NCI-H510A treated with DMSO at 0.1 percent for 48 hours (cell line): ENCODE measurements at regions not wholly inside any gene's neighbourhood (a gene's known extent, or its start where the extent isn't known, plus 50 kb on each side); places are given as distances from the start of the nearest gene placed in this dataset.
"Not testable (repeated sequence)": the region's sequence is repeated elsewhere in the genome, so short reads cannot be mapped to it uniquely, and the experiment has no call there.

Source experiments
- DNase-seq: peaks from one replicate; lab custom pipeline; 2025; lab: John Stamatoyannopoulos, UW

DNA sequence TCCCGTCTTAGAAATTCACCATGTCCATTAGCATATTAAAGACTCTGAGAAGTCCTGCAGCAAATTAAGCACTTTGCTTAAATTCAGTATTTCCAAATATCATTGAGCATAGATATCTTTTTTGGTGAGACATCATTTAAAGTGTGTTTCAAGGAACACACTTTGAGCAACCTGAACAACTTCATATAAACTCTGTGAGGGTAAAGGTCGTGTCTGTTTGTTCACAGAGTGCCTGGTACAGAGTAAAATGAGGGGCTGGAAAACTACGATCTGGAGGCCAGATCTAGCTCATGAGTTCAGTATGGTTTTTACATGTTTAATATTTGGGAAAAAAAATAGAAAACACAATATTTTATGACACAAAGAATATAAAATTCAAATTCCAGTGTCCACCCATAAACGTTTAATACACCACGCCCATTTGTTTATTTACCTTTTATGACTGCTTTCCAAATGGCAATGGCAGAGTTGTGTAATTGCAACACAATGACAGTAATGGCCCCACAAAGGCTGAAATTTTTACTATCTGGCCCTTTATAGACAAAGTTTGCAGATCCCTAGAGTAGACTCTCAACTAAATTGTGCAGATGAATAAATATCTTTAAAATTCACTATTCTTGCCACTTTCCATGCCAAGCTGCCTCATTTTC lies 67.4 kb downstream of the SNTN start:
- DNase-seq, result no peak

DNA sequence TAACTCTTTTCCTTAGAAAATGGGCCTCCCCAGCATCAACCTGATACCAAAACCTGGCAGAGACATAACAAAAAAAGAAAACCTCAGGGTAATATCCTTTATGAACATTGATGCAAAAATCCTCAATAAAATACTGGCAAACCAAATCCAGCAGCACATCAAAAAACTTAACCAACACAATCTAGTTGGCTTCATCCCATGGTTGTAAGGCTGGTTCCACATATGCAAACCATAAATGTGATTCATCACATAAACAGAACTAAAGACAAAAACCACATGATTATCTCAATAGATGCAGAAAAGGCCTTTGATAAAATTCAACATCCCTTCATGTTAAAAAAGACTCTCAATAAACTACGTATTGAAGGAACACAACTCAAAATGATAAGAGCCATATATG lies 68.5 kb downstream of the SNTN start:
- DNase-seq, result not testable (repeated sequence)

DNA sequence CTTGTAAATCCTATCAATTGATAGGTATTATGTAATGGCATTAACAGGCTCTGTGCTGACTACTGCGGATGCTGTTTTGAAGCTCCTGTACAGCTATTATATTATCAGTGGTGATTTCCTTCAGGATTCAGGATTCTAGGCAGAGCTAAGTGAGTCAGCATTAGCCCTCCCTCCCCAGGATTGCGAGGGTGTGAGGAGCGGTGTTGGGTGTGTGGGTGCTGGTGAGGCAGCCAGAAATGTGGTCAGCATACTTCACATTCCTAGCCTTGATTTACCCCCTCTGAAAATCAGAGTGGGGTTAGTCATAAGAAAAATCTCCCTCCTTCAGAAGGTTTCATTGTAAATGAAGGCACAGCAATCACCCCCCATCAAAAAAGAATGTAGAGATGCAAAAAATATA lies 72.5 kb downstream of the SNTN start:
- DNase-seq, result no peak

DNA sequence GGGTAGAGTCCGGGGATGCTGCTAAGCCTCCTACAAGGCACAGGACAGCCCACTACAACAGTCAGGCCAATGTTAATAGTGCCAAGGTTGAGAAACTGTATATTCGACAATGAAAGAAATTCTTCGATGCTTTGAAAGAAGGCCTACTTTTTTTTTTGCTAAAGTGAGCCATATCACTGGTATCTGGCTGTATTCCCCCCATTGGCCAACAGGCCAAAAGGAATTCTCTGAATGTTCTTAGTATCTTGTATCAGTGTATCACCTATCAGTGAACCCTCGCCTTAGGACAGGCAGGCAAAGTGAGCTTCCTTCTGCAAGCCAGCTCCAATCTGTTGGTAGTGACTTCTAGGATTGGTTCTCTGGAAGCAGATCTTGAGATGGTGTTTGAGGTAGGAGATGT lies 74.2 kb downstream of the SNTN start:
- DNase-seq, result no peak

DNA sequence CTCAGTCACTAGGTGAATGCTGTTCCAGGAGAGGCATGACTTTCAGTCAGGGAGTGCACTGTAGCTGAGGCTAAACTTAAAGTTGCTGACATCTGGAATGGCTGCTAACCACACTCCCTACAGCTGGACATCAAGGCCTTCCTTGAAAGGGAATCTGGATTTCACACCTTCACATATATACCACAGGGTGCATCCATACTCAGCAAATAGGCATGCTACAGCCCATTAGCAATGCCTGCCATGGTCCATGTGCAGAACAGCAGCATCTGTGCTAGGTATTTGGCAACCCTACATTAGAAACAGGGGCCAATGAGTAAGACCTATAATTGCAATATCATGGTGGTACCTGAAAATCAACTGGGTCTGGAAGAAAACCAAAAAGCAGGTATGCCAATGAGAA lies 74.8 kb downstream of the SNTN start:
- DNase-seq, result no peak

DNA sequence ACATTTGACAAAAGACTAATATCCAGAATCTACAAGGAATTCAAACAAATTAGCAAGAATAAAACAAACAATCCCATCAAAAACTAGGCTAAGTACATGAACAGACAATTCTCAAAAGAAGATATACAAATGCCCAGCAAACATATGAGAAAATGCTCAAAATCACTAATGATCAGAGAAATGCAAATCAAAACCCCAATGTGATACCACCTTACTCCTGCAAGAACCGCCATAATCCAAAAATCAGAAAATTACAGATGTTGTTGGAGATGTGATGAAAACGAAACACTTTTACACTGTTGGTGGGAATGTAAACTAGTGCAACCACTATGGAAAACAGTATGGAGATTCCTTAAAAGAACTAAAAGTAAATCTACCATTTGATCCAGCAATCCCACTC lies 79.4 kb downstream of the SNTN start:
- no peak for DNase-seq

DNA sequence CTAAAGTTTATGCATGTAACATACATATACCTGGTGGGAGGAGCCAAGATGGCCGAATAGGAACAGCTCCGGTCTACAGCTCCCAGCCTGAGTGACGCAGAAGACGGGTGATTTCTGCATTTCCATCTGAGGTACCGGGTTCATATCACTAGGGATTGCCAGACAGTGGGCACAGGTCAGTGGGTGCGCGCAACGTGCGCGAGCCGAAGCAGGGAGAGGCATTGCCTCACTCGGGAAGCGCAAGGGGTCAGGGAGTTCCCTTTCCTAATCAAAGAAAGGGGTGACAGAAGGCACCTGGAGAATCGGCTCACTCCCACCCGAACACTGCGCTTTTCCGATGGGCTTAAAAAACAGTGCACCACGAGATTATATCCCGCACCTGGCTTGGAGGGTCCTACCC lies 80.8 kb downstream of the SNTN start:
- DNase-seq, result not testable (repeated sequence)

DNA sequence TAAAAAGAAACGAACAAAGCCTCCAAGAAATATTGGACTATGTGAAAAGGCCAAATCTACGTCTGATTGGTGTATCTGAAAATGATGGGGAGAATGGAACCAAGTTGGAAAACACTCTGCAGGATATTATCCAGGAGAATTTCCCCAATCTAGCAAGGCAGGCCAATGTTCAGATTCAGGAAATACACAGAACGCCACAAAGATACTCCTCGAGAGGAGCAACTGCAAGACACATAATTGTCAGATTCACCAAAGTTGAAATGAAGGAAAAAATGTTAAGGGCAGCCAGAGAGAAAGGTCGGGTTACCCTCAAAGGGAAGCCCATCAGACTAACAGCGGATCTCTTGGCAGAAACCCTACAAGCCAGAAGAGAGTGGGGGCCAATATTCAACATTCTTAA lies 82.2 kb downstream of the SNTN start:
- DNase-seq, result not testable (repeated sequence)

DNA sequence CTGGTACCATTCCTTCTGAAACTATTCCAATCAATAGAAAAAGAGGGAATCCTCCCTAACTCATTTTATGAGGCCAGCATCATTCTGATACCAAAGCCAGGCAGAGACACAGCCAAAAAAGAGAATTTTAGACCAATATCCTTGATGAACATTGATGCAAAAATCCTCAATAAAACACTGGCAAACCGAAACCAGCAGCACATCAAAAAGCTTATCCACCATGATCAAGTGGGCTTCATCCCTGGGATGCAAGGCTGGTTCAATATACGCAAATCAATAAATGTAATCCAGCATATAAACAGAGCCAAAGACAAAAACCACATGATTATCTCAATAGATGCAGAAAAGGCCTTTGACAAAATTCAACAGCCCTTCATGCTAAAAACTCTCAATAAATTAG lies 82.3 kb upstream of the C3orf49 start:
- DNase-seq, result not testable (repeated sequence)

DNA sequence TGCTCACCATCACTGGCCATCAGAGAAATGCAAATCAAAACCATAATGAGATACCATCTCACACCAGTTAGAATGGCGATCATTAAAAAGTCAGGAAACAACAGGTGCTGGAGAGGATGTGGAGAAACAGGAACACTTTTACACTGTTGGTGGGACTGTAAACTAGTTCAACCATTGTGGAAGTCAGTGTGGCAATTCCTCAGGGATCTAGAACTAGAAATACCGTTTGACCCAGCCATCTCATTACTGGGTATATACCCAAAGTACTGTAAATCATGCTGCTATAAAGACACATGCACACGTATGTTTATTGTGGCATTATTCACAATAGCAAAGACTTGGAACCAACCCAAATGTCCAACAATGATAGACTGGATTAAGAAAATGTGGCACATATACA lies 80.5 kb upstream of the C3orf49 start:
- DNase-seq, result not testable (repeated sequence)

DNA sequence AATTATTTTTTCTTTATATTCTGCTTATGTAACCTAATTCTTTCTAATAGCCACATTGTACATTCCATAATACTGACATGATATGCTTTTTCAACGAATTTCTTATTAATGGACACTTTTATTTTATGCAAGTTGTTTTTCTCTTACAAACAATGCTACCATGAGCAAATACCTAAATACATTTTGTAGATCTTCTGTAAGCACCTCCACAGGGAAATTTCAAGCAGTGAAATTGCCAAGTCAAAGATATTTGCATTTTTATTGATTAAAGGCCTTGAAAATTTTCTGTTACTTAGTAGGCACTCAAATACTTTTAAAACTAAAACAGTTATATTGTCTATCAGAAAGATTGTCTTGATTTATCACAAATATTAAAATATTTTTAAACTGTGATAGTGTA lies 79.6 kb upstream of the C3orf49 start:
- DNase-seq, result no peak

DNA sequence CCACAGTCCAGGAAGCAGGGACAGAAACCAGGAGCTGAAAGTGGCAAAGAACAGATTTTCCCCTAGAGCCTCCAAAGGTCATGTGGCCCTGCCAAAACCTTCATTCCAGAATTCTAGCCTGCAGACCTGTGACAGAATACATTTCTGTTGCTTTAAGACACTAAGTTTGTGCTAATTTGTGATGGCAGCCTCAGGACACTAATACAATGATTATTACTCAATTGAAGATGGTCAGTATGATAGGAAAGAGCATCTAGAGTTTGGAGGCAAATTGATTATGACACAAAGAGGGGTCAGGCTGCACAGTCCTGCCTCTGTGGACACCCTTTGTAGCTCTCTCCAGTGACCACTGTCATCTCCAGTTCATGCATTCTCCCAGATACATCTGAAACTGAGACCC lies 79.0 kb upstream of the C3orf49 start:
- DNase-seq, result no peak

DNA sequence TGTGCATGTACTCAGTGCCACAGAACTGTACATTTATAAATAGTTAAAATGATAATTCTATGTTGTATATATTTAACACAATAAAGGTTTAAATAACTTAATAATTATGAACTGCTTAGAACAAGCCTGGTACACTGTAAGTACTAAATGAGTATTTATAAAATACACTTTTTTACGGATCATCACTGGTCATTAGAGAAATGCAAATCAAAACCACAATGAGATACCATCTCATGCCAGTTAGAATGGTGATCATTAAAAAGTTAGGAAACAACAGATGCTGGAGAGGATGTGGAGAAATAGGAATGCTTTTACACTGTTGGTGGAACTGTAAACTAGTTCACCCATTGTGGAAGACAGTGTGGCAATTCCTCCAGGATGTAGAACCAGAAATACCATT lies 74.4 kb upstream of the C3orf49 start:
- not testable (repeated sequence) for DNase-seq

DNA sequence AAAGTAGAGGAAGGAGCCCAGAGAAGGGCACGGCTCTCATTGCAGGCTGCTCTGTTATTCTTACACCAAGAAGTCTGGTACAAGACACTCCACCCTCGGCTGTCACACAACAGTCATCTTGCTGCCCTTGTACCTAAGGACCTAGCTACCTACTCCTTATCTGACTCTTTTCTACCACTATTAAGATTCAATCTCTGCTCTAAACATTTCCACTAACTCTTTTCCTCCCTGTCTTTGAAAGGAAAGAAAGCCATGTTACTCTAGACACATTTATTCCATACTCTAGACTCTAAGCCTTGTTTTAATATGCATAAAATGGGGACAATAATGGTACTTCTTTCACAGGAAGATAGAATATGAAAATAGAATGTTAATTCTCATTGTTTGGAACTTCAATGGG lies 73.3 kb upstream of the C3orf49 start:
- no peak for DNase-seq

DNA sequence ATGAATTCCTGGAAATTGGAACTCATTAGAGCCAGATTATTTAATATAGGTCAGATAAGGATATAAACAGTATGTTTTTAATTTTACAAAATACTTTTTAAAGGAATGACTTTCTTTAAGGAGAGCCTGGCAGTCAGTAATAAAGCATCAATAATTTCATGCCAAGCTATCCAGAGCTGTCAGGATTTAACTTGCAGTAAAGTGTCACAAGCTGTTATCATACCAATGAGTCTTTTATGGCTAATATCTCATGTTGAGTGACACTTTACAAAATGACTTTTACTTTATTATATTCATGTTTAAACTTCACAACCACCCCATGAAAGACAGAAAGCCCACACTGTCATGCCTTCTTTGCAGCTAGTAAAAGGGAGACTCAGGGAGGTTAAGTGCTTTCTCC lies 72.9 kb upstream of the C3orf49 start:
- no peak for DNase-seq

DNA sequence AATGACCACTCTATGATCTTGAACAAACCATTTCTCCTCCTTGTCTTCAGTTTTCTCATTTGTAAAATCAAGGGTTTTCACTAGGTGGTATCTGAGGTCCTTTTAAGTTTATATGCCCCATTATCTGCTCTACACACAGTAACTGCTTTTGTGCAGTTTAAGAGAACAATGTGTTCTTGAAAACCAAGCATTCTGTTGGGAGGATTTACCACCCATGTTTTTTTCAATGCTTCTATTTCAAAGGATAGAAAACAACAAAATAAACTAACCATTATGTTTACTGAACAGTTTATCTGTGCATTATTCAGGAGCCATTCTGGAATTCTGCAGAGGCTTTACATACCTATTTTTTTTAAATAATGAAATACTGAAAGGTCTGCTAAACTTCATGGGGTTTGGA lies 67.6 kb upstream of the C3orf49 start:
- no peak for DNase-seq

DNA sequence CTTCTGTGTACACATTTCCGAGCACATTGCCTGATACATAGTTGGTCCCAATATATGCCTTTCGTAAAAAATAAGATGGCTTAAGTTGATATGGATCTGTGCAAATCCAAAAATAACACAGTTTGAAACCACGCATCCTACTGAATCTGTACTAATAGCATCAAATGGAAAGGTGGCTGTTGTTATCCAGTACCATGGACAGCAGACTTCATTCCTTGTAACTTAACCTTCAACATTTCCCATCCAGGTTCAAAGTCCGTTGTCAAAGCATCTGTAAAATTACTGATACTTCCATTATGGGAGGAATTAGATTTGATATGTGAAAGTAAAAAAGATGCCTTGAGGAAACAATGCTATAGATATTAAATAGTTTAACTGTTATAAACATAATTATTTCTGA lies 65.5 kb upstream of the C3orf49 start:
- DNase-seq, result no peak

DNA sequence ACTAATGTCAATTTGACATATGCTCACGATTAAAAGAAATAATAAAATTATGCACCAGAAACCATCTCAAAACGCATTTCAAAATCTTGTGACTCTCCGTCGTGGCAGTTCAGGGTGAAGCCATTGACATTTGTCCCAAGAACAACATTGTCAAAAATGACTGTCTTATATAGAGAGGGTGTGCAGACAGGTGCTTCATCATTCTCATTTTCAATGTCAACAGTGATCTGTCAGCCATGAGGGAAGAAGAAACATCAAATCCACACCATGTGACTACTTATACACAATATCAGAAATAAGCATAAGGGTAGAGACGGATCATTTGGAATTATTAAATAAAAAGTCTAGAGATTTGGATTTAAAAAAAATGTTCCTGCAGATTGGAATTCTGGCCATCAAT lies 65.1 kb upstream of the C3orf49 start:
- no peak for DNase-seq

DNA sequence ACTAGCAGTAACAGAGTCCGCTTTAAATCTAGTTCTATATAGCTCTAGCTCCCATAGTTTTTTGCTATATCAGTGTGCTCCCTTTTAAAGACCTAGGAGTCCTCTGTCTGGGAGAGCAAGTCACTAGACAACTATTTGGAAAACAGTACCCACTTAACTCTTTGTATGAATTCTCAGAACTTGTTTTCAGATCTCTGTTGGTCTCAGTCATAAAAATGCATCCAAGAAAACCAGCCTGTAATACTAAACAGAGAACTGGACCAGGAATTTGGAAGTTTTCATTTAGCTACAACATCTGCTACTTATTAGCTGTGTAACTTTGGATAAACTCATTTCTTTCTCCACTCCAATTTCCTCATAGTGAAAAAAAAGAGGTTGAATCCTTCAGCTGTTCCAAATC lies 56.9 kb upstream of the C3orf49 start:
- no peak for DNase-seq

DNA sequence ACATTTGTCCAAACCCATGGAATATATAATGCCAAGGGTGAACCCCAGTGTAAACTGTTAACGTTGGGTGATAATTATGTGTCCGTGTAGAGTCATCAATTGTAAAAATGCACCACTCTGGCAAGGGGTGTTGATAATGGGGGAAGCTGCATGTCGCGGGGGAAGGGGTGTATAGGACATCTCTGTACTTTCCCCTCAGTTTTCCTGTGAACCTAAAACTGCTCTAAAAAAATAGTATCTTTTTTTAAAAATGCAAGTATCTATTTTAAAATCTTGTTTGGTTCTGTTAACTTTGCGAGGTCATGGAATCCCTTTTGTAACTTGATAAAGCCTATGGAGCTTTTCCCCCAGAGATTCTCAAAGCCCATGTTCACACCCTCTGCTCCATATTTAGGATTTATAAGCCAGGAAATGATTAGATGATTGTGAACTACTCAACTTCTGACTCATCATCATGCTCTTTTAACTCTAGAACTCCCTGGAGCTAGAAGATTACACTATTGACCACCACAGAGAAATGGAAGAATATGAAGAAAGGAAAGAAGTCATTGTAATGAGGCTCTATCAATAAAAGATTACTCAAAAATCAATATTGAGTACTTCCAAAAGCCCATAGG lies 56.1 kb upstream of the C3orf49 start:
- no peak for DNase-seq

DNA sequence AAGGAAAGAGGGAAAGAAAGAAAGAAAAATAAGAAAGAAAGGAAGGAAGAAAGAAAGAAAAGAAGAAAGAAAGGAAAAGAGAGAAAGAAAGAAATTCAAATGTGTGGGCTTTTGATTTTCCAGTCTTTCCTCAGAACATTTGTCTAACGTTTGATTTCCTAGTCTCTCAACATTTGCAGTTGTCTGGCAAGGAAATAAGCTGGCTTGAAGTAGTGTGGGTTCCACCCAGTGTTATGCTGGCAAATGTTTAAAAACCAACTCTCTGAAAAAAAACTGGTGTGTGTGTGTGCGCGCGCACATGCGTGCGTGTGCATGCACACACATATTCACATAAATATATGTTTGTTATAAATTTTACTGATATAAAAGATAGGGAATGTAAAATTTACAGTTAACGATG lies 54.6 kb upstream of the C3orf49 start:
- no peak for DNase-seq

DNA sequence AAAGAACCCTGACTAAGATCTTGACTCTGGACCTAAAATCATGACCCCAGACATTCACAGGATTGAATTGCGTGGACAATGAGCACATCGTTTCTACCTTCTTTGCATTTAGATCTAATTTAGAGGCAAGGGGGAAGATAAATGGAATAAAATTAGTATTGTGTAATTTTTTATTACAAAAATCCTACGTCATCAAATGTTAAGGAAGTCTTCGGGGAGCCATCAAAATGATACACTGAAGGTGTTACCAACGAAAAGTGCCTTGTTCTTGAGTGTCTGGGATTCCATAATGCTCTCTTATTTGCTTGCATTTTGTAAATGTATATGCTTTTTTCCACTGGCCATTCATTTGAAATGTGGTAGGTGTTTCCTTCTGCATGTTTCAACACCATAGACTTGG lies 52.8 kb upstream of the C3orf49 start:
- DNase-seq, result no peak

DNA sequence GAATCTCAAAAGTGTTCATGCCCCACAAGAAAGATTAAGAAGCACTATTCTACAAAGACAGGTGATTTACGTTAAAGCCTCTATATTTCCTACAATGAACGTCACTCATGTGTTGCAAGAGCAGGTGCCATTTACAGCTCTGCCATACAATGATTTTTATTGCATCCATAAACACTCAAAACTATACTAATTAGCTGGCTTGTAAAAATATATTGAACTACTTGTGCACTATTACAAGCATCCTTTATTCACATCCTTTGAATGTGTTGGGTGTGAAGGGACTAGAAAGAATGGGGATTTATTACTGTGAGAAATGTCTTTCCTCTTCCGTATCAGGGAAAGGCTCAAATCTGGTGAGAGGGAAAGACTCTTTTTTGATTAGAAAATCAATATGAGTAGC lies 50.7 kb upstream of the C3orf49 start:
- peak; percentile 7 for DNase-seq

DNA sequence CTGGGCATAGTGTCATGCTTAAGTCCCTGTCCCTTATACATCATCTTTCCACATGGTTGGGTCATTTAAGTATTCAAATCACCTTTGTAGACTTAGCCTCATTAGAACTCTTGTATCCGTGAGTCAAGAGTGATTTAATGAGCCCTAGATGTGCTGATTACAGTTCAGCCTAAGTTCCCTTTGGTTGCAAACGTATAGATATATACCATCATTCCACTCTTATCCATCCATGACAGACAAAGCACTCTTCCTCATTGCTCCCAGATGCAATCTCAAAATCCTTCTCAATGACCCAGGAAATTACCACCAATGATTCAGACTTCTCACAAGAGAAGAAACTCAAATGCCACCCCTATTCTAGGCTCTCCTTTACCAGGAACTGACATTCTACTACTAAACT lies 50.2 kb upstream of the C3orf49 start:
- DNase-seq, result no peak
